Ectodermal cell (in vitro differentiated cells): ENCODE measurements at regions not wholly inside any gene's neighbourhood (a gene's known extent, or its start where the extent isn't known, plus 50 kb on each side); places are given as distances from the start of the nearest gene placed in this dataset.
A peak's percentile ranks its signal among the peaks of the same experiment; 100 is the strongest.
"Not testable (repeated sequence)": the region's sequence is repeated elsewhere in the genome, so short reads cannot be mapped to it uniquely, and the experiment has no call there.

Experiments used
- H3K27ac ChIP-seq: 2 replicates; pipeline ENCODE4 v1.7.0; 2013; ENCODE audit warnings: mild to moderate bottlenecking, low read depth, low read length; ENCODE audit not compliant: insufficient read depth, poor library complexity, severe bottlenecking
- H3K27me3 ChIP-seq: 2 replicates; pipeline ENCODE4 v1.7.0; 2013; ENCODE audit warnings: mild to moderate bottlenecking, low read length; ENCODE audit not compliant: insufficient read depth, control insufficient read depth, poor library complexity, severe bottlenecking
- H3K36me3 ChIP-seq: one replicate; pipeline ENCODE4 v1.7.0; 2013; ENCODE audit warnings: low read length; ENCODE audit not compliant: control insufficient read depth, insufficient read depth
- H3K4me1 ChIP-seq: one replicate; pipeline ENCODE4 v1.7.0; 2013; ENCODE audit warnings: low read length; ENCODE audit not compliant: control insufficient read depth, insufficient read depth
- H3K4me3 ChIP-seq: 2 replicates; pipeline ENCODE4 v1.7.0; 2013; ENCODE audit warnings: low read depth, low read length, control low read depth; ENCODE audit not compliant: insufficient read depth
- H3K9me3 ChIP-seq: 2 replicates; pipeline ENCODE4 v1.7.0; 2013; ENCODE audit warnings: mild to moderate bottlenecking, low read length, moderate library complexity; ENCODE audit not compliant: control insufficient read depth
- WGBS, 2 experiments: methylation state at CpG; one replicate each; pipeline ENCODE4 v1.1.7; 2013; ENCODE audit warnings: missing lambda C conversion rate in 2 of 2; 5-methylcytosine and 5-hydroxymethylcytosine counted together

DNA sequence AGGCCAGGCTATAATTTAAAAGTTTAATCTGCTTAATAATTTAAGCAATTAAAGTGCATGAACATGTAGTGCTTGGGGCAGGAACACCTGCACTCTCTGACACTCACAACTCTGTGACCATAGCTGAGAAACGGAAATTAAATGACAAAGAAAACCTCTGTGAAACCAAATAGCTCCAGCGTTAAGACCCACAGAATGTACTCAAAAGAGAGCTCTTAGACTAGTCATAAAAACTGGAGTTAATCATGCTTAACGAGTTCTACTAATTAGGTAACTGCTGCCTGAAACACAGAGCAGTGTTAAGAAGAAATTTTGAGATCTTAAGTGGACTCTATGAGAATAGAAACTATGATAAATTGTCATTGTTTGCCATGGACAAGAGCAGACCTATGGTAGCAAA is 174.4 kb upstream of the SPIN4 start:
- no peaks in the 10 kb centered on the region for H3K27me3 ChIP-seq
- 44 to 49% methylated on average over 3 of the region's 3 CpGs for WGBS, 2 experiments
- no peak overlapping the region for H3K4me3 ChIP-seq
- no peaks in the 10 kb centered on the region for H3K36me3 ChIP-seq
- H3K9me3 ChIP-seq, result no peaks in the 10 kb centered on the region
- H3K4me1 ChIP-seq, result no peaks in the 10 kb centered on the region
- H3K27ac ChIP-seq, result no peak overlapping the region

DNA sequence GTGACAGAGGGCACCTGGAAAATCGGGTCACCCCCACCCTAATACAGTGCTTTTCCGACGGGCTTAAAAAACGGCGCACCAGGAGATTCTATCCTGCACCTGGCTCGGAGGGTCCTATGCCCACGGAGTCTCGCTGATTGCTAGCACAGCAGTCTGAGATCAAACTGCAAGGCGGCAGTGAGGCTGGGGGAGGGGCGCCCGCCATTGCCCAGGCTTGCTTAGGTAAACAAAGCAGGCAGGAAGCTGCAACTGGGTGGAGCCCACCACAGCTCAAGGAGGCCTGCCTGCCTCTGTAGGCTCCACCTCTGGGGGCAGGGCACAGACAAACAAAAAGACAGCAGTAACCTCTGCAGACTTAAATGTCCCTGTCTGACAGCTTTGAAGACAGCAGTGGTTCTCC is 168.2 kb upstream of the SPIN4 start:
- H3K36me3 ChIP-seq, H3K9me3 ChIP-seq, H3K4me3 ChIP-seq, H3K27ac ChIP-seq, H3K4me1 ChIP-seq, H3K27me3 ChIP-seq: not testable (repeated sequence)
- 39 to 53% methylated on average over 9 to 11 of the region's 11 CpGs for WGBS, 2 experiments

DNA sequence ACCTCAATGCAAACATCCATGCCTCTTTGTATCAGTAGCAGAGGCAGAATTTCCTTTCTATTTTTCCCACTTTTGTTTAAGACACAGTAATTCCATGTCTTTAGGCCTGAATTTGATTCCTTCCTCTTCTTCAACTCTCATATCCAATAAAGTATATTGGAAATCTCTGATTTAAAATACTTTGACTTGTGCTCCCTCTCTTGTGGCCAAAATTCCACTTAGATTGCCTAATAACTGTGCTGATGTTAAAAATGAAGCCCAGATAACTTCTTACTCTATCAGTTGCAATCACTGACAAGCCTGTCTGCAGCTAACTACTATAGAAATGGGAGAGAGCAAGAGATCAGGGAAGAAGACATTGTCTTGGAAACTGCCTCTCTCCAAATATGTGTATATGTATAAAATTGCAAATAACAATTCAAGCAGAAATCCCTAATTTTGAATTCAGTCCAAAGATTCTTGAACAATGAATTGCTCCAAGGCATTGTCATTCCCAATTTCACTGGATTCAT is 163.5 kb upstream of the SPIN4 start:
- no peaks in the 10 kb centered on the region for H3K4me1 ChIP-seq
- H3K27me3 ChIP-seq, result no peaks in the 10 kb centered on the region
- no peaks in the 10 kb centered on the region for H3K36me3 ChIP-seq
- H3K27ac ChIP-seq, result no peak overlapping the region
- no peaks in the 10 kb centered on the region for H3K9me3 ChIP-seq
- no peak overlapping the region for H3K4me3 ChIP-seq

DNA sequence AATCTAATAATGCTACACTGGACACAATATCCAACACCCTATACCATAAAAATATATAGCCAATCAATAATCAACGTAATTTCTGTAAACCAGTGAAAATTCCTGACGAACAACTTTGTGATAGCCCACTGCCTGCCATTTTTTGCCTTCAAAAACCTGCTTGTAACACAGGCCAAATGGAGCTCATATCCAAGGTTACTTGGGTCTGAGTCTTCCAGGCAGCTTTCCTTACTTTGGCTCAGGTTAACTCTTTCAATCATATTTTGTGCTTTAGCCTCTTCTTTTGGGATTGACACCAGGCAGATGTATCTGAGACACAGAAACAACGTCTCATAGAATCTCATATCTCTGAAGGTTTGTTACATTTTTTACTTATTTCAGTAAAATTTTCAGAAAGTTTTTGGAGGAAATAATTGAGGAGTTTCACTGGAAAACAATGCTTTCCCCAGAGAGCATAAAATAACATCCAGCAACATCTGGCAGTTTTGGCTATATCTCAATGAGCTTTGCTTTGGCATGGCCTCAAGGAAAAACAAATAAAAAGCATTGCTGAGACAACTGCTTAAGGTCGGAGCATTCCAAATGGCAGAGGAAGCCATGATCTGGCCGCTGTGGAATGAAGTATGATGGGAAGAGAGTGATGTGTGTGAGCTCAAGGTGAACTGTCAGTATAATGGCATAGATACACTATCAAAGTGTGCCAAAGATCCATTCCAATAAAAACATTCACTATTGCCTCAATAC is 162.9 kb upstream of the SPIN4 start:
- Histone ChIP-seq H3K27me3 (no peaks in the 10 kb centered on the region), H3K4me1 (no peaks in the 10 kb centered on the region), H3K4me3 (no peak overlapping the region), H3K9me3 (no peaks in the 10 kb centered on the region), H3K36me3 (no peaks in the 10 kb centered on the region), H3K27ac (no peak overlapping the region)
- WGBS, 2 experiments, result 91 to 93% methylated on average over 4 of the region's 5 CpGs

DNA sequence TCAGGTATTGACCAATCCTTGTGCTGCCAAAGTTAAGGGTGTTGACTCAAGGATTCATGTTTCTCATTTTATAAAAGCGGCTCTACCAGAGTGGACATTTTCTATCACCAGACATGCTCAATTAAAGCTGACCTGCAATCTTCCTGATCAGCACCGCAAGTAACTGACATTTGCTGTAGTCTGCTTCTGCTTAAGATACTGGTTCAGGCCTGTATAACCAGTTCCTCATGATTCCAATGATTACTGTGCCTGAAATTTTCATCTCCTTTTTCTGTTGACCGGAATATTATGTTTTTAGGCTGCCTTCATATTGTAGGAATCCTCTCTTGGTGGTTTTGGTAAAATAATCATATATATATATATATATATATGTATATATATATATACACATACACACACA is 160.2 kb upstream of the SPIN4 start:
- WGBS, 2 experiments, result 91 to 93% methylated on average over 2 of the region's 3 CpGs
- Histone ChIP-seq H3K27ac (no peak overlapping the region), H3K4me1 (no peaks in the 10 kb centered on the region), H3K27me3 (no peaks in the 10 kb centered on the region), H3K9me3 (no peaks in the 10 kb centered on the region), H3K36me3 (no peaks in the 10 kb centered on the region), H3K4me3 (no peak overlapping the region)

DNA sequence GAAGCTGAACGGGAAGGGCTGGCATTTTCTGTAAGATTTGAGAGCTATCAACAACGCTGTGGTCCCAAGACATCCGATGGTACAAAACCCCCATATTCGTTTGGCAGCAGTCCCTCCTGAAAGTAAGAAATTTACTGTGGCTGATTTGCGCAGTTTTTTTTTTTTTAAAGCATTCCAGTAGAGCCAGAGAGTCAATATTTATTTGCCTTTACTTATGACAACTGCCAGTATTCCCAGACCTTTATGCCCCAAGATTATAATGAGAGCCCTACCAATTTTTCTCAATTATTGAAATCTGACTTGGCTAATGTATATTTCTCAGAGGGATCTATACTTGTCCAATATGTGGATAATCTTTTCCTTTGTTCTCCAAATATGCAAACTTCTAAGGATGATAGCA is 157.5 kb upstream of the SPIN4 start:
- no peaks in the 10 kb centered on the region for H3K27me3 ChIP-seq
- H3K4me3 ChIP-seq, result no peak overlapping the region
- WGBS, 2 experiments, result 97% methylated on average over 4 to 5 of the region's 5 CpGs
- H3K27ac ChIP-seq, result no peak overlapping the region
- H3K9me3 ChIP-seq, result no peaks in the 10 kb centered on the region
- H3K4me1 ChIP-seq, result no peaks in the 10 kb centered on the region
- H3K36me3 ChIP-seq, result no peaks in the 10 kb centered on the region

DNA sequence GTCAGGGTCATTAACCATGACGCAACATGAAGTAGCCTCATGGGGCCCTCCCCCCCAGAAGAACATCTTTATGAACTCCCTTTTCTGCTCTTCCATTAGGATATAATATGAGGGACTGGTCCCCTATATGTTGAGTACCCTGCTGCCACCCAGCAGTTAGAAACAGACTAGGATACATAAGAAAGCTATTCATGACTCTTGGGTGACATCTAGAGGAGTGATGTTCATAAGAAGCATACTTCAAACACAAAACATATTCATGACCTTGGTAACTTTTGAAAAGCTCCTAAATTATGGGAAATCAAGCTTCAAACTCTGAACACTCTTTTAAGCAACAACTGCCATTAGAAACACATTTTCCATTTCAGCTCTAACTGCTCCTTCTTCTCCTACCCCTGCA is 155.2 kb upstream of the SPIN4 start:
- H3K27me3 ChIP-seq, result no peaks in the 10 kb centered on the region
- H3K27ac ChIP-seq, result no peak overlapping the region
- no CpG with 5 or more reads among the region's 1 CpG for WGBS, 2 experiments
- no peak overlapping the region for H3K4me3 ChIP-seq
- no peaks in the 10 kb centered on the region for H3K4me1 ChIP-seq
- no peaks in the 10 kb centered on the region for H3K36me3 ChIP-seq
- no peaks in the 10 kb centered on the region for H3K9me3 ChIP-seq

DNA sequence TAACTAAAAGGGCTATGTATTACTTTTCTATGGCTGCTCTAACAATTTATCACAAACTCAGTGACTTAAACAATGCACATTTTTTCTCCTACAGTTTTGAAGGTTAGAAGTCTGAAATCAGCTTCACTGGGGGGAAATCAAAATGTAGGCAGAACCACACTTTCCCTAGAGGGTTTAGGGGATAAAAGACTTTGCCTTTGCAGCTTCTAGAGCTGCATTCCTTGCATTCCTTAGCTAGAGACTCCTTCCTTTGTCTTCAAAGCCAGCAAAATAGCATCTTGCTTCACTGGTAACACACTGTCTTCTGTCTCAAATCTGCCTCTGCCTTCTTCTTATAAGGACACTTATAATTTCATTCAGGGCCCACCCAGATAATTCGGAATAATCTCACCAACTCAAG is 152.4 kb upstream of the SPIN4 start:
- peak overlapping the region; percentile 81 for H3K27ac ChIP-seq
- H3K27me3 ChIP-seq, result no peaks in the 10 kb centered on the region
- WGBS, 2 experiments, result 0 to 8% methylated on average over 1 of the region's 1 CpG
- no peak overlapping the region for H3K4me3 ChIP-seq
- H3K36me3 ChIP-seq, result no peaks in the 10 kb centered on the region
- H3K9me3 ChIP-seq, result no peaks in the 10 kb centered on the region
- H3K4me1 ChIP-seq, result no peaks in the 10 kb centered on the region

DNA sequence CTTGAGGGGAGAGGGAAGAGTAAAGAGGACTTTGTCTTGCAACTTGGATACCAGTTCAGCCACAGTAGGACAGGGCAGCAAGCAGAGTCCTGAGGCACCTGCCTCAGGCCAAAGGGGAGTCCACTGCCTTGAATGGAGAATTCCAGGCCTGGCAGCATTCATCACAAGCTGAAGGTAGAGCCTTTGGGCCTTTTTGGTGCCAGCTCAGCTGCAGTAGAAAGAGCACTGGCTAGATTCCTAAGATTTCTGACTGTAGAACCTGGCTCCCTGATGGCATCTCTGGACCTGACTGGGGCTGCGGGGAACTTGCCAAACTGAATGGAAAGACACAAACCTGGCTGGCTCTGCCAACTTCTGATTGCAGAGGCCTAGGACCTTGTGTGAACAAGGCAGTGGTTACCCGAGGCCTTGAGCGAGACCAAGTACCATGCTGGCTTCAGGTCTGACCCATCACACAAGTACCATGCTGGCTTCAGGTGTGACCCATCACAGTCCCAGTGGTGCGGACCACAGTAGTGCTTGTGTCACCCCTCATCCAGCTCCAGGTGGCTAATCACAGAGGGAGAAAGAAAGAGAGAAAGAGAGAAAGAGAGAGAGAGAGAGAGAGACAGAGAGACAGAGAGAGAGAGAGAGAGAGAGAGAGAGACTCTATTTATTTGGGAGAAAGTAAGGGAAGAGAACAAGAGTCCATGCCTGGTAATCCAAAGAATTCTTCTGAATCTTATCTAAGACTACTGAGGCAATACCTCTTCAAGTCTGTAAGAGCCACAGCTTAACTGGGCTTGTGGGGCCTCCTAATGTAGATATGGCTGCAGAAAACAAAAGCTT is 137.6 kb upstream of the SPIN4 start:
- H3K9me3 ChIP-seq, result no peaks in the 10 kb centered on the region
- H3K4me3 ChIP-seq, result no peak overlapping the region
- H3K27ac ChIP-seq, result no peak overlapping the region
- whole genome bisulfite sequencing, 2 experiments, result 96 to 99% methylated on average over 4 of the region's 4 CpGs
- H3K4me1 ChIP-seq, result no peaks in the 10 kb centered on the region
- H3K27me3 ChIP-seq, result no peaks in the 10 kb centered on the region
- H3K36me3 ChIP-seq, result no peaks in the 10 kb centered on the region

DNA sequence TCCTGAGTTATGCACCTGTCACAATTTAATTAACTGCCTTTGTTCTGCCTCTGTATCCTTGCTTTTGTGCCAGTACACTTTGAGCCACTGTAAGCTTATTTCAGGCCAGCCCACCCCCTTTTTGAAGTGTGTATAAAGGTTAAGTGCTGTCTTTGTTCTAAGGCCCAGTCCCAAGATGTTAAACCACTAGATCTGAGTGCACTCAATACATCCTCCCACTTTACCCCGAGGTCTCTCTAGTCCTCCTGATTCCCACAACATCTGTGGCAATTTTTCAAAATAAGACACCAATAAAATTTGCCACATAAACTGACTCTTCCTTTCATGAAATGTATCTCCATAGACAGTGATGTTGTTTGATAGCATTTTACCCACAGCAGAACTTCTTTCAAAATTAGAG is 124.1 kb upstream of the SPIN4 start:
- H3K4me1 ChIP-seq, result no peaks in the 10 kb centered on the region

More for the DNA sequence above, 124.1 kb upstream of the SPIN4 start:
- Histone ChIP-seq H3K9me3 (no peaks in the 10 kb centered on the region), H3K36me3 (no peaks in the 10 kb centered on the region), H3K27ac (no peak overlapping the region), H3K27me3 (no peaks in the 10 kb centered on the region), H3K4me3 (no peak overlapping the region)
- 75 to 100% methylated on average over 1 of the region's 1 CpG for WGBS, 2 experiments
